ENCODE measurements at regions not wholly inside any gene's neighbourhood (a gene's known extent, or its start where the extent isn't known, plus 50 kb on each side); places are given as distances from the start of the nearest gene placed in this dataset.
"Not testable (repeated sequence)": the region's sequence is repeated elsewhere in the genome, so short reads cannot be mapped to it uniquely, and the experiment has no call there.

- dilution Hi-C loops (cut with MboI; ENCODE audit: extremely low pct_ligation_motif_present, low sequenced_read_pairs); H3K9me3 ChIP-seq (replicated peaks; ENCODE audit: control insufficient read depth, insufficient read depth, low read length); H3K4me3 ChIP-seq (replicated peaks in 1 of 3; ENCODE audit: insufficient read depth in 1 of 3, low read depth in 1 of 3, low read length in 3 of 3); intact Hi-C loops (cut with micrococcal nuclease); H4K20me1 ChIP-seq (replicated peaks; ENCODE audit: control insufficient read depth, extremely low read depth, insufficient read depth, low read length); H3K9me1 ChIP-seq (replicated peaks; ENCODE audit: control insufficient read depth, extremely low read depth, insufficient read depth, low read length); H3K79me2 ChIP-seq (ENCODE audit: control insufficient read depth, insufficient read depth, low read length); FAIRE-seq; H3K9ac ChIP-seq (replicated peaks; ENCODE audit: extremely low read depth, insufficient read depth, low read length); H3K27ac ChIP-seq (ENCODE audit: insufficient read depth, low read depth, low read length); H3K4me2 ChIP-seq (ENCODE audit: insufficient read depth, low read length); H3K4me1 ChIP-seq (ENCODE audit: control insufficient read depth, extremely low read depth, insufficient read depth, low read length); CTCF ChIA-PET; H2AFZ ChIP-seq (ENCODE audit: low read depth, low read length); BruUV-seq (replicated peaks); H3K36me3 ChIP-seq (ENCODE audit: control insufficient read depth in 2 of 2, extremely low read depth in 1 of 2, insufficient read depth in 2 of 2, low read length in 2 of 2); DNase-seq (ENCODE audit: low read depth, low spot score); POLR2A ChIA-PET; H3K27me3 ChIP-seq (ENCODE audit: control insufficient read depth in 2 of 2, insufficient read depth in 2 of 2, low read length in 2 of 2): not testable (repeated sequence)
Observed at GRCh38 chrX:90848595-90848994, 586.0 kb upstream of the PABPC5 start.

- Histone ChIP-seq H3K9me1 (replicated peaks; ENCODE audit: control insufficient read depth, extremely low read depth, insufficient read depth, low read length) (no peaks in the 10 kb centered on the region), H4K20me1 (replicated peaks; ENCODE audit: control insufficient read depth, extremely low read depth, insufficient read depth, low read length) (no peaks in the 10 kb centered on the region), H3K79me2 (ENCODE audit: control insufficient read depth, insufficient read depth, low read length) (no peaks in the 10 kb centered on the region), H3K9me3 (replicated peaks; ENCODE audit: control insufficient read depth, insufficient read depth, low read length) (no peaks in the 10 kb centered on the region), H3K4me1 (ENCODE audit: control insufficient read depth, extremely low read depth, insufficient read depth, low read length) (no peaks in the 10 kb centered on the region), H3K9ac (replicated peaks; ENCODE audit: extremely low read depth, insufficient read depth, low read length) (no peak overlapping the region), H2AFZ (ENCODE audit: low read depth, low read length) (no peak overlapping the region), H3K27ac (ENCODE audit: insufficient read depth, low read depth, low read length) (no peak overlapping the region), H3K27me3 (ENCODE audit: control insufficient read depth in 2 of 2, insufficient read depth in 2 of 2, low read length in 2 of 2) (no peaks in the 10 kb centered on the region), H3K4me3 (replicated peaks in 1 of 3; ENCODE audit: insufficient read depth in 1 of 3, low read depth in 1 of 3, low read length in 3 of 3) (no peak overlapping the region), H3K4me2 (ENCODE audit: insufficient read depth, low read length) (no peak overlapping the region), H3K36me3 (ENCODE audit: control insufficient read depth in 2 of 2, extremely low read depth in 1 of 2, insufficient read depth in 2 of 2, low read length in 2 of 2) (no peaks in the 10 kb centered on the region)
- ChIA-PET CTCF (no interaction called here), POLR2A (no interaction called here)
- intact Hi-C loops (cut with micrococcal nuclease), result no loop called here
- dilution Hi-C loops (cut with MboI; ENCODE audit: extremely low pct_ligation_motif_present, low sequenced_read_pairs), result no loop called here
- no TSS peak for BruUV-seq (replicated peaks)
- no peak for DNase-seq (ENCODE audit: low read depth, low spot score)
- no peak for FAIRE-seq
- TF ChIP-seq JUN (IDR thresholded peaks at IDR 0.05; ENCODE audit: borderline replicate concordance, insufficient read depth, insufficient read length, low read depth) (no peak), MYC (IDR thresholded peaks at IDR 0.05; ENCODE audit: low read depth, low read length) (no peak), GATA2 (IDR thresholded peaks at IDR 0.05; ENCODE audit: insufficient read depth, insufficient read length, low read depth, low read length) (no peak), EZH2 (IDR thresholded peaks at IDR 0.05; ENCODE audit: borderline replicate concordance, low read depth, low read length, severe bottlenecking) (no peak), POLR2AphosphoS5 (IDR thresholded peaks at IDR 0.05; ENCODE audit: insufficient read depth, low read depth, low read length) (no peak), CTCF (IDR thresholded peaks at IDR 0.05; ENCODE audit: extremely low read depth in 1 of 2, insufficient read depth in 1 of 2, low read depth in 1 of 2, low read length in 2 of 2) (no peak), POLR2A (IDR thresholded peaks at IDR 0.05; ENCODE audit: low read depth, low read length) (no peak)
- TF ChIP-seq, protein P1, sequence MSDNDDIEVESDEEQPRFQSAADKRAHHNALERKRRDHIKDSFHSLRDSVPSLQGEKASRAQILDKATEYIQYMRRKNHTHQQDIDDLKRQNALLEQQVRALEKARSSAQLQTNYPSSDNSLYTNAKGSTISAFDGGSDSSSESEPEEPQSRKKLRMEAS (IDR thresholded peaks at IDR 0.05; ENCODE audit: insufficient read depth, insufficient read length), result no peak
Observed at GRCh38 chrX:90883479-90883878, 551.2 kb upstream of the PABPC5 start.

GRCh38 chrX:90914816-90915215 is 519.8 kb upstream of the PABPC5 start:
- FAIRE-seq; H3K4me2 ChIP-seq (ENCODE audit: insufficient read depth, low read length); CTCF ChIA-PET; DNase-seq (ENCODE audit: low read depth, low spot score); H3K27ac ChIP-seq (ENCODE audit: insufficient read depth, low read depth, low read length); BruUV-seq (replicated peaks); H3K36me3 ChIP-seq (ENCODE audit: control insufficient read depth in 2 of 2, extremely low read depth in 1 of 2, insufficient read depth in 2 of 2, low read length in 2 of 2); POLR2A ChIA-PET; H3K9ac ChIP-seq (replicated peaks; ENCODE audit: extremely low read depth, insufficient read depth, low read length); H3K4me1 ChIP-seq (ENCODE audit: control insufficient read depth, extremely low read depth, insufficient read depth, low read length); H3K9me3 ChIP-seq (replicated peaks; ENCODE audit: control insufficient read depth, insufficient read depth, low read length); H2AFZ ChIP-seq (ENCODE audit: low read depth, low read length); H3K9me1 ChIP-seq (replicated peaks; ENCODE audit: control insufficient read depth, extremely low read depth, insufficient read depth, low read length); intact Hi-C loops (cut with micrococcal nuclease); H3K79me2 ChIP-seq (ENCODE audit: control insufficient read depth, insufficient read depth, low read length); H4K20me1 ChIP-seq (replicated peaks; ENCODE audit: control insufficient read depth, extremely low read depth, insufficient read depth, low read length); H3K27me3 ChIP-seq (ENCODE audit: control insufficient read depth in 2 of 2, insufficient read depth in 2 of 2, low read length in 2 of 2); dilution Hi-C loops (cut with MboI; ENCODE audit: extremely low pct_ligation_motif_present, low sequenced_read_pairs); H3K4me3 ChIP-seq (replicated peaks in 1 of 3; ENCODE audit: insufficient read depth in 1 of 3, low read depth in 1 of 3, low read length in 3 of 3): not testable (repeated sequence)
